GM12892 (cell line): ENCODE measurements at regions not wholly inside any gene's neighbourhood (a gene's known extent, or its start where the extent isn't known, plus 50 kb on each side); places are given as distances from the start of the nearest gene placed in this dataset.
"Not testable (repeated sequence)": the region's sequence is repeated elsewhere in the genome, so short reads cannot be mapped to it uniquely, and the experiment has no call there.

Source experiments
- DNase-seq: peaks from one replicate; pipeline ENCODE4 v3.0.0; 2011; ENCODE audit not compliant: insufficient read length
- FAIRE-seq: peaks from 2 replicates; lab custom pipeline; 2011; peaks lifted over from hg19 to GRCh38; lab: Jason Lieb, UNC
- POLR2A ChIP-seq: IDR thresholded peaks from 2 replicates; pipeline ENCODE4 v1.6.1; 2011; ENCODE audit warnings: low read depth, low read length, control low read depth
- POLR2AphosphoS5 ChIP-seq: IDR thresholded peaks from 2 replicates; pipeline ENCODE4 v1.6.1; 2011; ENCODE audit warnings: low read depth, low read length, control low read depth
- TAF1 ChIP-seq: IDR thresholded peaks from 2 replicates; pipeline ENCODE4 v1.6.1; 2011; ENCODE audit warnings: low read depth, mild to moderate bottlenecking, control low read depth, low read length, borderline replicate concordance

DNA sequence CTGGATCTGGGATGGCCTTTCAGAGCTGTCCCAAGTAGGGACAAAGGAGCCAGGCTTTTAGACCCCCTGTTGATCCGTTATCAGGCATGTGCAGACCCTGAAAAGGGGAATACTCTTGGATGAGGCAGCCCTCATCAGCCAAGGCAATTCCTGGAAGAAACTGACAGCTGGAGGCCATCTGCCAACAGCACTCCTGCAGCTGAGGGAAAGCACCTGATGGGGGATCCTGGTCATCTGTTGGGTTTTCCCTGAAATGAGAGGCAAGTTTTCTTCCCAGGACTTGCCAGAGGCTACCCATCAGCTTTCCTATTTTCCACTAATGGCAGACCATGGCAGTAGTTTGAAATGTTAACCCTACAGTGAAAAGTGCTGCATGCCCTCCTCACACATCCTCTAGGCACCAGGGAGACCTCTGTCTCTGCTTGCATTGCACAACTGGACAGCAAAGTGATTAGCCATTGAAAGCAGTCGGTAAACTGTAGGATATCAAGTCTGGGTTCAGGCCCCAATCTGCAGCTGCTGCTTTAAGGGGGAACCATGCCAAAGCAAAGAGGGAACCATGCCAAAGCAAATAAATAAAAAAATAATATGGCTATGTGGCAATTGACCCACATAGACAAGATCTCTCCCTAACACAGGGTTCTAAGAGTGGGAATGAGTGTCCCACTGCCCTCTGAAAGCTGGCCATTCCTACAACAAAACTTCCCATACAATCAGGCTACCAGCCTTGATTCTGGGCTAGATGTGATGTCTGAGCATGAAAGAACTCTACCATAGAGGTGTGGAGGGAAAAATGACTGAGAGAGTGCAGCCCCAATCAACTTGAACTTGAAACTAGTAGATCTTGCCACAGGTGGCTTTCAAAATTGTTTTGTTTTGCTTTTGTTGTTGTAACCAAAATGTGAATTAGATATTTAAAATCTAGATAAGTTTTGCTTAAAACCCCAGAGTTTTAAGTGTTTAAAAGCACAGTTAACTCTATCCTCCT is 232.0 kb upstream of the STT3B start:
- FAIRE-seq (no peak), DNase-seq (no peak)
- TF ChIP-seq POLR2A = no peak
- TF ChIP-seq TAF1 = no peak
- no peak for TF ChIP-seq POLR2AphosphoS5

DNA sequence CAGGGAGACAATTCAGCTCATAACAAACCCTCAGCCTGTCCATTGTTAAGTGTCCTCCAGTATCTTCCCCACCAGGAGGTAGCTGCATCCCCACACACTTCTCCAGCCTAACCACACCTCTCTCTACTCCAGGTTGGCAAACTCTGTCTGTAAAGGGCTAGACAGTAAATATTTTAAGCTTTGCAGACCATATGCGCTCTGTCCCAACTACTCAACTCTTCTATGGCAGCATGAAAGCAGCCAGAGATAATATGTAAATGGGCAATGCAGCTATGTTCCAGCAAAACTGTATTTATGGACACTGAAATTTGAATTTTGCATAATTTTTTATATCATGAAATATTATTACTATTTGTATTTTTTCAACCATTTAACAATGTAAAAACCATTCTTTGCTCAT is 230.4 kb upstream of the STT3B start:
- FAIRE-seq (no peak), DNase-seq (no peak)
- no peak for TF ChIP-seq POLR2AphosphoS5
- no peak for TF ChIP-seq TAF1
- TF ChIP-seq POLR2A = no peak

GRCh38 chr3:31305340-31305739 is 227.4 kb upstream of the STT3B start:
- TF ChIP-seq TAF1 = no peak
- TF ChIP-seq POLR2AphosphoS5 = no peak
- no peak for TF ChIP-seq POLR2A
- DNase-seq (no peak), FAIRE-seq (no peak)

GRCh38 chr3:31307131-31307785 is 225.5 kb upstream of the STT3B start:
- DNase-seq (no peak), FAIRE-seq (no peak)
- TF ChIP-seq POLR2A (no peak), POLR2AphosphoS5 (no peak), TAF1 (no peak)

DNA sequence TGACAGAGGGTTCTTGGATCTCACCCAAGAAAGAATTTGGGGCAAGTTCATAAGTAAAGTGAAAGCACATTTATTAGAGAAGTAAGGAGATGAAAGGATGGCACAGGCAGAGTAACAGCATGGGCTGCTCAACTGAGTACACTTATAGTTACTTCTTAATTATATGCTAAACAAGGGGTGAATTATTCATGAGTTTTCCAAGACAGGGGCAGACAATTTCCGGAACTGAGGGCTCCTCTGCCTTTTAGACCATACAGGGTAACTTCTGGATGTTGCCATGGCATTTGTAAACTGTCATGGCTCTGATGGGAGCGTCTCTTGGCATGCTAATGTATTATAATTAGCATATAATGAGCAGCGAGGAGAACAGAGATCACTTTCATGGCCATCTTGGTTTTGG is 221.2 kb upstream of the STT3B start:
- TF ChIP-seq POLR2AphosphoS5 (no peak), POLR2A (no peak), TAF1 (no peak)
- FAIRE-seq = no peak
- no peak for DNase-seq

DNA sequence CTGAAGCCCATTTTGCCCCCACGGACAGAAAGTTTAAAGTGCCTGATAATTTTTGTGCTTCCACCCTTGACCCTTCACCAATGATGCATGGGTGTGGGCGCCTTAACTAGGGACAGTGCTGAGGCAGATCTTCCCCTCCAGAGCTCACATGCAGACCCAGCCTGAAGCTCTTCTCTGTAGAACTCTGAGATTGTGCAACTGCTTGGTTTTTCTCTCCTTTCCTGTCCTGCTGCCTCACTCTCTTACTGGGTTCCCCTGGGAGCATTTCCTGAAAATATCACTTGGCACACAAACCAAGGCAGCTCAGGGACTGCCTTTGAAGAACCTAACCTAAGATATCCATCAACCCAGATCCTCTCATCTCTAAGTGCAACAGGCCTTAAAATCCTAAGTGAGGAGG is 220.3 kb upstream of the STT3B start:
- FAIRE-seq (no peak), DNase-seq (no peak)
- TF ChIP-seq TAF1 (no peak), POLR2A (no peak), POLR2AphosphoS5 (no peak)

DNA sequence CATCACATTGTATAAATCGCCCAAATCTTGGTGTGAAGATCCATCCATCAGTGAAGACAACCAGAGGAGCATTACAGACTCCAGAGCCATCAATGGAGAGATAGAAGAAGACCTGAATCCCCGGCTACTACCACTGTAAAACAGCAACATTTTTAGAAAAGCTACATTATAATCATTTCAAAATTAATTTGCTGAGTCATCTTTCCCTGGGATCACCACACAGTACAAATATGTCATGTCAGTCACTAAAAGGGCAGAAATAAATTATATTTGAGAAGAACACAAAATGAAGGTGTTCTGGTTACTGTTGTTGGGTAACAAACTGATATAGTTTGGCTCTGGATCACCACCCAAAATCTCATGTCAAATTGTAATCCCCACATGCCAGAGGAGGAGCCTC is 218.5 kb upstream of the STT3B start:
- FAIRE-seq (no peak), DNase-seq (no peak)
- no peak for TF ChIP-seq POLR2A
- TF ChIP-seq POLR2AphosphoS5 = no peak
- no peak for TF ChIP-seq TAF1

- no peak for TF ChIP-seq POLR2AphosphoS5
- no peak for TF ChIP-seq TAF1
- no peak for TF ChIP-seq POLR2A
- FAIRE-seq (no peak), DNase-seq (no peak)
These were observed 213.4 kb upstream of the STT3B start for GRCh38 chr3:31319332-31319731.

DNA sequence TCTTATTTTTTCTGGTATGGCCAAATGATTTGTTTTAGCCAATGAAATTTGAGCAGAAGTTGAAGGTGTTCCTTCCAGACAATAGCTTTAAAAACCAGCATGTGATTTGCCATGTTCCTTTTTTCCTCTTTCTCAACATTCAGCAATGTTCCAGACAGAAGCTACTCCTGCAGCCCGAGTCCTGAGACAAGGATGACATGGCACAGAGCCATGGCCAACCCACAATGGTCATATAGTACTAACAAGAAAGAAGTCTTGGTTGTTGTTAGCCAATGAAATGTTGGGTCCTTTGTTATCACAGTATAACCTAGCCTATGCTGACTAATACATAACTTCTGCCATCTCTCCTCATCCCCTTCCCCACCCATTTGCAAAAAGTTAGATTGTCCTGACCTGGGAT is 211.1 kb upstream of the STT3B start:
- DNase-seq (no peak), FAIRE-seq (no peak)
- TF ChIP-seq POLR2A = no peak
- TF ChIP-seq TAF1 = no peak
- TF ChIP-seq POLR2AphosphoS5 = no peak

- TF ChIP-seq TAF1 = no peak
- TF ChIP-seq POLR2A = no peak
- no peak for TF ChIP-seq POLR2AphosphoS5
- FAIRE-seq (no peak), DNase-seq (no peak)
These were observed 210.3 kb upstream of the STT3B start for GRCh38 chr3:31322460-31322859.

GRCh38 chr3:31327826-31328357 is 204.8 kb upstream of the STT3B start:
- not testable (repeated sequence) for DNase-seq, FAIRE-seq

GRCh38 chr3:31331278-31331677 is 201.4 kb upstream of the STT3B start:
- no peak for TF ChIP-seq TAF1
- TF ChIP-seq POLR2AphosphoS5 = no peak
- no peak for TF ChIP-seq POLR2A
- no peak for DNase-seq
- FAIRE-seq = no peak
